Endodermal cell (in vitro differentiated cells): ENCODE measurements at regions not wholly inside any gene's neighbourhood (a gene's known extent, or its start where the extent isn't known, plus 50 kb on each side); places are given as distances from the start of the nearest gene placed in this dataset.

Experiments
- DNase-seq: peaks from one replicate; pipeline ENCODE4 v3.0.0-alpha.2; 2017
- H3K27ac ChIP-seq: 2 replicates; pipeline ENCODE4 v1.5.1; 2013; ENCODE audit warnings: mild to moderate bottlenecking, low read depth, low read length, moderate library complexity
- H3K27me3 ChIP-seq: 2 replicates; pipeline ENCODE4 v1.6.1; 2013; ENCODE audit warnings: mild to moderate bottlenecking, low read length, moderate library complexity; ENCODE audit not compliant: insufficient read depth, control insufficient read depth, poor library complexity, severe bottlenecking
- H3K36me3 ChIP-seq: 2 replicates; pipeline ENCODE4 v1.7.0; 2013; ENCODE audit warnings: mild to moderate bottlenecking, low read length, moderate library complexity; ENCODE audit not compliant: control insufficient read depth, insufficient read depth
- H3K4me1 ChIP-seq: one replicate; pipeline ENCODE4 v1.7.0; 2013; ENCODE audit warnings: low read length; ENCODE audit not compliant: control insufficient read depth, insufficient read depth
- H3K4me3 ChIP-seq: 2 replicates; pipeline ENCODE4 v1.5.1; 2013; ENCODE audit warnings: mild to moderate bottlenecking, low read length, moderate library complexity
- H3K9ac ChIP-seq: 2 replicates; pipeline ENCODE4 v1.6.1; 2013; ENCODE audit warnings: mild to moderate bottlenecking, low read length, moderate library complexity; ENCODE audit not compliant: poor library complexity, severe bottlenecking; ENCODE audit errors: extremely low read depth
- H3K9me3 ChIP-seq: 2 replicates; pipeline ENCODE4 v1.6.1; 2013; ENCODE audit warnings: mild to moderate bottlenecking, low read length, moderate library complexity; ENCODE audit not compliant: control insufficient read depth
- H3K27ac Mint-ChIP-seq: 2 replicates; pipeline ENCODE4 v1.8.0; 2020; ENCODE audit warnings: mixed read lengths
- H3K27me3 Mint-ChIP-seq: 2 replicates; pipeline ENCODE4 v1.8.0; 2021; ENCODE audit warnings: mild to moderate bottlenecking, mixed read lengths; ENCODE audit not compliant: insufficient read depth
- H3K36me3 Mint-ChIP-seq: 2 replicates; pipeline ENCODE4 v1.8.0; 2020; ENCODE audit warnings: low read depth, mixed read lengths
- H3K4me1 Mint-ChIP-seq: 2 replicates; pipeline ENCODE4 v1.8.0; 2020; ENCODE audit warnings: mixed read lengths
- H3K4me3 Mint-ChIP-seq: 2 replicates; pipeline ENCODE4 v1.8.0; 2020; ENCODE audit warnings: mild to moderate bottlenecking, moderate library complexity, mixed read lengths
- H3K9me3 Mint-ChIP-seq: 2 replicates; pipeline ENCODE4 v1.8.0; 2020; ENCODE audit warnings: mild to moderate bottlenecking, mixed read lengths
- WGBS, 2 experiments: methylation state at CpG; one replicate each; pipeline versions ENCODE4 v1.1.5 to v1.1.7; 2013; ENCODE audit warnings: missing lambda C conversion rate in 2 of 2, mixed read lengths in 1 of 2; ENCODE audit not compliant: insufficient coverage in 1 of 2, insufficient read length in 1 of 2; 5-methylcytosine and 5-hydroxymethylcytosine counted together
- TF ChIP-seq, protein P1 (sequence below): fragments of 200-600 bp; sonication (generic); conservative IDR thresholded peaks from 2 replicates; pipeline ENCODE4 v1.5.0; 2021; ENCODE audit warnings: antibody characterized with exemption, mild to moderate bottlenecking

DNA sequence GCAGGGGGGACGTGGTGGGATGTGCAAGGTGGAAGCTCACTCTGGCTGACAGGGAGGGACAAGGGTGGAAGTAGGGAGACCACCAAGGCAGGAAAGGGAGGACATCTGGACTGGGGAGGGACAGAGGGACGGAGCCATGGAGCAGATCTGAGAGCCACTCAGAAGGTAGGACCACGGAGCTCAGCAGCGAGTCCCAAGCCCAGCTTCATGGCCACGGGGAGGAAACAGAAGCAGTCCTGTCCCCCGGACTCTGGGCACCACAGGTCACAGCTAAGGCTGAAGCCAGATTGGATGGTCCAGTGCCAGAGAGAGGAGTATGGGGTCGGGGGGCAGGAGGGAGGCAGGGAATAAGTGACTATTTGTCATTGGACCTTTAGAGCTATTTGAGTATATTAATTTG, 220.1 kb downstream of the TBC1D2B start:
- Mint-ChIP-seq H3K9me3 (no peaks in the 10 kb centered on the region), H3K4me3 (no peak overlapping the region), H3K36me3 (no peaks in the 10 kb centered on the region), H3K4me1 (peaks cover 13% of the 10 kb centered on the region), H3K27ac (no peak overlapping the region), H3K27me3 (no peaks in the 10 kb centered on the region)
- TF ChIP-seq, protein P1, sequence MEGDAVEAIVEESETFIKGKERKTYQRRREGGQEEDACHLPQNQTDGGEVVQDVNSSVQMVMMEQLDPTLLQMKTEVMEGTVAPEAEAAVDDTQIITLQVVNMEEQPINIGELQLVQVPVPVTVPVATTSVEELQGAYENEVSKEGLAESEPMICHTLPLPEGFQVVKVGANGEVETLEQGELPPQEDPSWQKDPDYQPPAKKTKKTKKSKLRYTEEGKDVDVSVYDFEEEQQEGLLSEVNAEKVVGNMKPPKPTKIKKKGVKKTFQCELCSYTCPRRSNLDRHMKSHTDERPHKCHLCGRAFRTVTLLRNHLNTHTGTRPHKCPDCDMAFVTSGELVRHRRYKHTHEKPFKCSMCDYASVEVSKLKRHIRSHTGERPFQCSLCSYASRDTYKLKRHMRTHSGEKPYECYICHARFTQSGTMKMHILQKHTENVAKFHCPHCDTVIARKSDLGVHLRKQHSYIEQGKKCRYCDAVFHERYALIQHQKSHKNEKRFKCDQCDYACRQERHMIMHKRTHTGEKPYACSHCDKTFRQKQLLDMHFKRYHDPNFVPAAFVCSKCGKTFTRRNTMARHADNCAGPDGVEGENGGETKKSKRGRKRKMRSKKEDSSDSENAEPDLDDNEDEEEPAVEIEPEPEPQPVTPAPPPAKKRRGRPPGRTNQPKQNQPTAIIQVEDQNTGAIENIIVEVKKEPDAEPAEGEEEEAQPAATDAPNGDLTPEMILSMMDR, result no peak
- H3K9ac ChIP-seq, result no peak overlapping the region
- no peak overlapping the region for H3K4me3 ChIP-seq
- H3K36me3 ChIP-seq, result no peaks in the 10 kb centered on the region
- WGBS, 2 experiments, result 91% methylated on average over 6 to 7 of the region's 7 CpGs
- H3K4me1 ChIP-seq, result no peaks in the 10 kb centered on the region
- peak; percentile 49 for DNase-seq
- H3K27me3 ChIP-seq, result no peaks in the 10 kb centered on the region
- no peaks in the 10 kb centered on the region for H3K9me3 ChIP-seq
- no peak overlapping the region for H3K27ac ChIP-seq

DNA sequence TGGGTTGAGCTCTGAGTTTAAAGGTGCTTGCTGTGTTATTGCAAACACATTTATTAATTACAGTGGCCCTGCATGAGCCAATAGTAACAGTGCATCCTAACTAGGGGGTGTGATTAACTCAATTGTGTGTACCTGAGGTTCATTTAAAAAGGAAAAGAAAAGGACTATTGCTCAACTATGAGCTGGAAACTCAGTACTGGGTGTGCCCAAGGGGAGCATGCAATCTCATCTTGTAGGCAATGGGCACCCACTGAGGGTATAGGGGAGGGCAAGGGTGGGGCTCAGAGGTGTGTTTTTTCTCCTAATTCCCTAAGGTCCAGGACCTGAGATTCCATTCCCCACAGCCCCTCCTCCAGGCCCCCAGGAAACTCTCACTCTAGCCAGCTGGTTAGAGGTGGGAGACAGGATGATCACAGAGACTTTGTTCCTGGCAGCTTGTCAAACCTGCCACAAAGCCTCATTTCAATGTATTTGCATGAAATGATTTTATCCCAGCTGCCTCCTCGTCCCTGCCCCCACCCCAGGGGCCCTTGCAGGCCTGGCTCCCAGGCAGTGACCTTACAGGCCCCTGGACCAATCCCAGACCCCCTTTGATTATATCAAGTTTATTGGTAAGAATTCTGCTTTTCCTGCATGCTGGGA, 220.7 kb downstream of the TBC1D2B start:
- no peaks in the 10 kb centered on the region for H3K9me3 ChIP-seq
- H3K27ac Mint-ChIP-seq, result no peak overlapping the region
- WGBS, 2 experiments, result 18% methylated on average over 1 of the region's 1 CpG; no CpG with 5 or more reads in 1 of the 2 experiments
- H3K27ac ChIP-seq, result no peak overlapping the region
- peaks cover 13% of the 10 kb centered on the region for H3K4me1 Mint-ChIP-seq
- no peaks in the 10 kb centered on the region for H3K36me3 ChIP-seq
- no peaks in the 10 kb centered on the region for H3K4me1 ChIP-seq
- no peak overlapping the region for H3K9ac ChIP-seq
- H3K4me3 Mint-ChIP-seq, result no peak overlapping the region
- H3K36me3 Mint-ChIP-seq, result no peaks in the 10 kb centered on the region
- peak; percentile 71 for DNase-seq
- H3K27me3 ChIP-seq, result no peaks in the 10 kb centered on the region
- H3K4me3 ChIP-seq, result no peak overlapping the region
- H3K27me3 Mint-ChIP-seq, result no peaks in the 10 kb centered on the region
- TF ChIP-seq, protein P1, result no peak
- no peaks in the 10 kb centered on the region for H3K9me3 Mint-ChIP-seq

DNA sequence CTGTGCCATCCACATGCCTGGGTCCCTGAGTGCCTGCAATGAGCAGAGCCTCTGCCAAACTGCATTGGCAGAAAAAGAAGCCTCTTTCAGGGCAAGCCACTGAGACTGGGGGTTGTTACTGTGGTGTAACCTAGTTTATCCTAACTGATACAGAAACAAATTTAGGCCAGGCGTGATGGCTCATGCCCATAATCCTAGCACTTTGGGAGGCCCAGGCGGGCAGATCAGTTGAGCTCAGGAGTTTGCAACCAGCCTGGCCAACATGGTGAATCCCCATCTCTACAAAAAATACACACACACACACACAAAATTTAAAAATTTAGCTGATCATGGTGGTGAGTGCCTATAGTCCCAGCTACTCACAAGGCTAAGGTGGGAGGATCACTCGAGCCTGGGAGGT, 221.6 kb downstream of the TBC1D2B start:
- TF ChIP-seq, protein P1, result no peak
- H3K27ac ChIP-seq, result no peak overlapping the region
- no peak overlapping the region for H3K4me3 ChIP-seq
- H3K27me3 ChIP-seq, result no peaks in the 10 kb centered on the region
- no peak overlapping the region for H3K27ac Mint-ChIP-seq
- no peaks in the 10 kb centered on the region for H3K36me3 Mint-ChIP-seq
- H3K9me3 Mint-ChIP-seq, result no peaks in the 10 kb centered on the region
- no peak overlapping the region for H3K9ac ChIP-seq
- H3K36me3 ChIP-seq, result no peaks in the 10 kb centered on the region
- no peaks in the 10 kb centered on the region for H3K4me1 ChIP-seq
- no peak for DNase-seq
- H3K4me1 Mint-ChIP-seq, result peaks cover 13% of the 10 kb centered on the region
- H3K27me3 Mint-ChIP-seq, result no peaks in the 10 kb centered on the region
- 93% methylated on average over 3 of the region's 3 CpGs; no CpG with 5 or more reads in 1 of the 2 experiments for WGBS, 2 experiments
- H3K9me3 ChIP-seq, result no peaks in the 10 kb centered on the region
- no peak overlapping the region for H3K4me3 Mint-ChIP-seq
